Daoy (cell line): ENCODE measurements at regions not wholly inside any gene's neighbourhood (a gene's known extent, or its start where the extent isn't known, plus 50 kb on each side); places are given as distances from the start of the nearest gene placed in this dataset.

Experiments used
- DNase-seq: peaks from one replicate; pipeline ENCODE4 v3.0.0-alpha.2; 2015; ENCODE audit warnings: low read depth

- no peak for DNase-seq
Measured at GRCh38 chr6:103079867-103080266, 1686.4 kb downstream of the GRIK2 start.

DNA sequence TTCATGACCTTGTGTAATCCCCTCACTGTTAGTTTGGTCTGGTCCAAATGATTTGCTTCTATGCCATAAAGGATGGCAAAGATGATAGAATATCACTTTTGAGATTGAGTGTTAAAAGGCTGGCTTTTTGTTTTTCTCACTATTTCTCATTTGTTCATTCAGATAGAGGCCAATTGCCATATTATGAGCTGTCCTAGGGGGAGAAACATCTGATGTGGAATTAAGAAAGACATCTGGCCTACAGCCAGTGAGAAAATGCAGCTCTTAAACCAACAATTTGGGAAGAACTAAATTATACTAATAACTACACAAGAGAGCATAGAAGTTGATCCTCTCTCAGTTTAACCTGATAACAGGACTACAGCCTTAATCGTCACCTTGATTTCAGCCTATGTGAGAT, 1668.6 kb downstream of the GRIK2 start:
- DNase-seq = no peak

GRCh38 chr6:103047567-103047966, 1654.1 kb downstream of the GRIK2 start:
- no peak for DNase-seq

DNA sequence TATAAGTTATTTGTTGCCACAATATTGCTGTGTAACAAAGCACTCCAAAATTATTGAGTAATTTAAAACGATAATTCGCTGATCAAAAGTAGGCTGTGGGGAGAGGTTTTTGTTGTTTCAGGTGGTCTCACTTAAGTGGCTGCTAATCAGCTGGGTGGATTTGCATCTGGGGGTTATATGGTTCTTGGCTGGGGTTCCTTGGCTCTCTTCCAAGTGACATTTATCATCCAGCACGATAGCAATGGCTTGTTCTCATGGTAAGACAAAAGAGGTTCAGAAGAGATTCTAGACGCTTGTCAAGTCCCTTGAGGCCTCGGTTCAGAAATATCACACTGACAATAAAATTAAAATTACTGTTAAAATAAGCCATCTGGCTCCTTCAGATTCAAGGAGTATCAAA, 1648.8 kb downstream of the GRIK2 start:
- DNase-seq = no peak

GRCh38 chr6:103036846-103037245, 1643.3 kb downstream of the GRIK2 start:
- DNase-seq = no peak

DNA sequence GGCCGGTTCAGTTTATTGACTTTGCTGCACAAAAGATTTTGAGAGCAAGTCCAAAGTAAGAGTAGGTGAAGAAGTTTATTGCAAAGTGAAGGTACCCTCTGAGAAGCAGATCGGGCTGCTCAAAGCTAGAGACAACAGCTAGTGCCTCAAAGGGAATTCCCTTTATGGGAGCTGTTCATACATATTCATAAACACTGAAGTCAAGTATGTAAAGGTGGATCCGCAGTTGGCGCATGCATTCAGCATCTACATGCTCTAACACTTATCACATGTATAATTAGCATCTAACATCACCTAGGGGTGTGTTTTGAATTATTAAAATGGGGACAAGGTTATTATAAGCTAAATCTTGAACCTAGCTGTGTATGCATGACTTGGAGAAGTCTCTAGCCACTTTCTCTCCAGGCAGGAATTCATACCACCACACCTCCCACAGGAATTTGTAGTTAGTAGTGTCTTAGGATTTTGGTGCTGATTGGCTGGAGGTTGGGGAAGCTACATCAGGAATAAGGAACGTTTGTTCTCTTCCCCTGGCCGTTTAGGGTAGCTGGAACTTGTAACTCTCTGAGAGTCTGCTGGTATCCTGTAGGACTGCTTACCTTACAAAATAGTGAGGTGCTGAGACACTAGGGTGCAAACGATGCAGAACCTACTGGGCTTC, 1633.9 kb downstream of the GRIK2 start:
- no peak for DNase-seq

DNA sequence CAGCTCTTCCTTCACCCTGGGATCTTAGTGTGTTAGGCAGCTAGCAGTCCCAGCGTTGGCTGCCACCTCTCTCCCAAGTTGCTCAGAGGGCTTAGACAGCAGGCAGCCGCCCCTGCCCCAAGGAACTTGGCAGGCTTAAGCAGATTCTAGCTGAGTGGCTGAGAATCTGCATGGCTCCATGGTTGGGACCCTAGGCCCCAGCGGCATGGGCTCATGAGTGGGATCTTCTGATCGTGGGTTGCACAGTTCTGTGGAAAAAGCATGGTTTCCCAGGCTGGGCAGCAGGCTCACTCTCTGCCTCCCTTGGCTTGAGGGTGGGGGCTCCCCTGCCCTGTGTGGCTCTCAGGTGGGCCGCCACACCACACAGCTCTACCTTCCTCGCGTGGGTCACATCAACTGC, 1624.9 kb downstream of the GRIK2 start:
- DNase-seq = no peak

DNA sequence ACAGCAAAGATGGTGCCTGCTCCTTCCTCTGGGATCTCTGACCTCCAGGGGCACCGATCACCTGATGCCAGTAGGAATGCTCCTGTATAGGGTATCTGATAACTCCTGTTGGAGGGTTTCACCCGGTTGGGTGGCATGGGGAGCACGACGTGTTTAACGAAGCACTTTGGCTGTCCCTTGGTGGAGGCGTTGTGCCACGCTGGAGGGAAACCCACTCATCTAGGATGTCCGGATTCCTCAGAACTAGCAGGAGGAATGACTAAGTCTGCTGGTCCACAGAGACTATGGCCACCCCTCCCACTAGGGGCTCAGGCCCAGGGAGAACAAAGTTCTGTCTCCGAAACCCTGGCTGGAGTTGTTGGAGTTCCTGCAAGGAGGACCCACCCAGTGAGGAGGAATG, 1624.4 kb downstream of the GRIK2 start:
- DNase-seq = no peak

DNA sequence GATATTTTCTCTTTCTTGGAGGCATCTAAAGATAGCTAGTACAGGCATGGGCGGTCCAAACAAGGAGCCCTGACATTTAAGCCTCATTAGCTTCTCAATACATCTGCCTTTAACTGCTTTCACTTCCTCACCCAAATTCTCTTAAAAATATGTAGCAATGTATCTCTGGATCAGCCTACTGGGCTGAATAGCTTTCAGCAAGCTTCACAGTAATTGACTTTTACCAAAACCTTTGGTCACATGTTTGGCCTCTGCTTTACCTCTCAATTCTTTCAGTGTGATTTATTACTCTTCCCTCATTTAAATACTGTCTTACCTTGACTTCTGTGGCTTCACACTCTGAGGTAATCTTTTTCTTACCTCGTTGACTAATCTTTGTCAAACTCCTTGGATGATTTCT, 1618.1 kb downstream of the GRIK2 start:
- DNase-seq = no peak

- no peak for DNase-seq
Measured at GRCh38 chr6:103002282-103002681, 1608.8 kb downstream of the GRIK2 start.

DNA sequence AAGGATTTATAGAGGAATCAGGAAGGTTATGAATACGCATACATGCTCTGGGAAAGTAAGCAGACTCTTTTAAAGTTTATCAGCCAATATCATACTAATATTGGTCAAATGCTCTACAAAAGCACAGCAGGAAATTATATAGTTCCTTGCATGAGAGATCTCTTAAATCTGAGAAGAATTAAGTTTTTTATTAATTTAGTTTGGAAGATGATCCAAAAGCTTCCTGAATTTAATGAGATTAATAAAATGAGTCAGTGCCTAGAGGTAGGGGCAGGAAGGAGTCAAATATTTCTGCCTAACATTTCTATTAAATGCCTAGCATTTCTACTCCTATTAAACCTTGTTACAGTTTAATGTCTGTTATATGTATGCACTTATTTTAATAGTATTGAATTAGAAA, 1608.2 kb downstream of the GRIK2 start:
- no peak for DNase-seq

- DNase-seq = no peak
Measured at GRCh38 chr6:103000688-103001087, 1607.2 kb downstream of the GRIK2 start.

- no peak for DNase-seq
Measured at GRCh38 chr6:102995491-102995890, 1602.0 kb downstream of the GRIK2 start.

DNA sequence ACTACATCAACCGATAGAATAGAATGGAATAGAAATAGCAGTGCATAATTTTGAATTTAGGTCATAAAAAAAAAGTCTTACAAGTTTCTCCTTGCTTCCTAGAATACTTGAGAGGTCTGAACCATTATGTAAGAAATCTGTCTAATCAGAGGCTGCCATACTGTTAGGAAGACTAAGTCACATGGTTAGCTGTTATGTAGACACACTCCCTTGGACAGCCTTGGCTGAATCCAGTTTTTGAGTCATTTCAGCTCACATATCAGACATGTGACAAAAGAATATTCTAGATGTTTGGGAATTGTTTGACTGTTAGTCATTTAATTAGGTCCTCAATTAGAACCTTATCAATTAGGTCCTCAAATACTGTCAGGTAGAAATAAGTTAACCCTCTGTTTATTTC, 1601.4 kb downstream of the GRIK2 start:
- DNase-seq = no peak

- no peak for DNase-seq
Measured at GRCh38 chr6:102986086-102986485, 1592.6 kb downstream of the GRIK2 start.

DNA sequence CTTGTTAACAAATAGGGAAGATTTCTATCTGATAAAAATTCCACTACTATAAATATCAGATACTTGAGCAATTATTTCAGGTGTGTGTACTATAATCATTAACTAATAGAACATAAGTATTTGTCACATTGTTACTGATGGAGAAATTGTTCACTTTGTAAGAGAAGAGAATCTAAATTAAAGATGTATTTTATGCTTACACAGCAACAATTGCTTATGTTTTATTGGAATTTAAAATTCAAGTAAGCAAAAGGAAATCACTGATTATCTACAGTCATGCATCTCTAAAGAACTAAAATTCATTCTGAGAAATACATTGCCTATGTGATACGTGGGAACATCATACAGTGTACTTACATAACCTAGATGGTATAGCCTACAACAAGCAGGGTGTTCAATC, 1590.8 kb downstream of the GRIK2 start:
- DNase-seq = no peak

- DNase-seq = no peak
Measured at GRCh38 chr6:102981490-102982015, 1588.0 kb downstream of the GRIK2 start.

DNA sequence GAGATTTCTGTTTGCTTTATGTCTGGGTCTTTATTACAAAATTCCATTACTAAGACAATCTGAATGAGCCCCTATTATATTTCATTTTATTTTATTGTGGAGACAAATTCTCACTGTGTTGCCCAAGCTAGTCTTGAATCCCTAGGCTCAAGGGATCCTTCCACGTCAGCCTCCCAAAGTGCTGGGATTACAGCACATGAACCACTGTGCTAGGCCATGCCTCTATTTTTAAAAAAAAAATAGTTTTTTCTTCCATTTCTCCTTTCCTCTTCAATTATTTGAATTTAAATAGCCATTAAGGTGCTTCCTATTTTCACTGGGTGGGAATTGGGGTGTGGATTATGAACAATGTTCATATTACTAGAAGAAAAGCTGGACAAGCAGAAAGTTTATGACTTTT, 1587.4 kb downstream of the GRIK2 start:
- DNase-seq = no peak

GRCh38 chr6:102961902-102962301, 1568.4 kb downstream of the GRIK2 start:
- DNase-seq = no peak

- DNase-seq = no peak
Measured at GRCh38 chr6:102950967-102951366, 1557.5 kb downstream of the GRIK2 start.

DNA sequence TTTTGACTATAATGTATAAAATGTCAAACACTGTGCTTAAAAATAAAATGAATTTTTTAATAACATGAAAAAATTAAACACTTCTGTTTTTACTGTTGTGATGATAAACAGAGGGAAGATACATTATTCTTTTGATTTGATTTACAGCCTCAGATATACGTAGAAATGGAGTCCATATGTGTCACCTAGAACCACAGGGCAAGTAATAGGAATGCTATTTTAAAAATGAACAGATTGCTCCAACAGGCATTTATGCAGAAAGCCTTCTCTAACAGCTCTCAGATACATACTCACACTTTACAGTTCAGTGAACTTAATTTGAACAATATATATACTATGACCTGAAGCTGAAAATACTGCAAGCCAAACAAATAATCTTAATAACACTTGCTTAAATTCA, 1551.0 kb downstream of the GRIK2 start:
- DNase-seq = no peak

DNA sequence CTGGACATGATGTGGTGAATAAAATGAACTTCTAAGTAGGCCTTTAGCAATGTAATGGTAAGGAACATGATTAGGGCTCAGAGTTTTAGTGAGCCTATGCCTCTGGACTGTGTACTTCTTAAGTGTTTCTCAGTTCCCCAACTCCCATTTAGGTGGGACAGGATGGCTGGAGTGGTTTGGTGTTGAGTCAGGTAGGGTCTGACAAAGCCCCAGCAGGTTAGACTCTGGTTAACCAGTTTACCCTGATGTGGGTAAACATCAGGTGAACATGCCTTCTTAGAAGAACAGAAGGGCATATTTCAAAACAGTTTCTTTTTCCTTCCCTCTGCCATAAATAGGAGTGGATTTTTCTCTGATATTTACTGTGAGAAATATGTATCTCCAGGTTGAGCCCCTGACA, 1548.7 kb downstream of the GRIK2 start:
- no peak for DNase-seq

GRCh38 chr6:102936959-102937358, 1543.5 kb downstream of the GRIK2 start:
- no peak for DNase-seq

- no peak for DNase-seq
Measured at GRCh38 chr6:102928109-102928508, 1534.6 kb downstream of the GRIK2 start.
